H9 (cell line): ENCODE measurements at regions not wholly inside any gene's neighbourhood (a gene's known extent, or its start where the extent isn't known, plus 50 kb on each side); places are given as distances from the start of the nearest gene placed in this dataset.

Experiments used
- DNase-seq: peaks from one replicate; pipeline ENCODE4 v3.0.0-alpha.2; 2017
- H2AFZ ChIP-seq: one replicate; pipeline ENCODE4 v1.6.1; 2013; ENCODE audit warnings: mild to moderate bottlenecking, low read length, control low read depth, moderate library complexity
- H2AK5ac ChIP-seq: 2 replicates; pipeline ENCODE4 v1.6.1; 2013; ENCODE audit warnings: low read length, control low read depth, mixed read lengths; ENCODE audit not compliant: insufficient read length
- H2BK120ac ChIP-seq: one replicate; pipeline ENCODE4 v1.6.1; 2013; ENCODE audit warnings: low read depth, mild to moderate bottlenecking, low read length, control low read depth, inconsistent platforms; ENCODE audit not compliant: poor library complexity, severe bottlenecking
- H2BK12ac ChIP-seq: 2 replicates; pipeline ENCODE4 v1.6.1; 2013; ENCODE audit warnings: low read length, control low read depth, mixed read lengths, low read depth; ENCODE audit not compliant: insufficient read length
- H2BK15ac ChIP-seq: 2 replicates; pipeline ENCODE4 v1.6.1; 2013; ENCODE audit warnings: low read depth, low read length, control low read depth
- H2BK20ac ChIP-seq: one replicate; pipeline ENCODE4 v1.6.1; 2013; ENCODE audit warnings: low read depth, mild to moderate bottlenecking, low read length, control low read depth, inconsistent platforms; ENCODE audit not compliant: poor library complexity, severe bottlenecking
- H2BK5ac ChIP-seq: 2 replicates; pipeline ENCODE4 v1.6.1; 2013; ENCODE audit warnings: low read length, control low read depth, mixed read lengths; ENCODE audit not compliant: insufficient read length
- H3K14ac ChIP-seq: 2 replicates; pipeline ENCODE4 v1.6.1; 2013; ENCODE audit warnings: low read length, control low read depth; ENCODE audit not compliant: insufficient read depth
- H3K18ac ChIP-seq: 2 replicates; pipeline ENCODE4 v1.6.1; 2013; ENCODE audit warnings: low read depth, mild to moderate bottlenecking, mixed read lengths, low read length, control low read depth; ENCODE audit not compliant: insufficient read length
- H3K23ac ChIP-seq: 2 replicates; pipeline ENCODE4 v1.6.1; 2013; ENCODE audit warnings: low read length, control low read depth, mixed read lengths, low read depth; ENCODE audit not compliant: insufficient read length
- H3K23me2 ChIP-seq: 2 replicates; pipeline ENCODE4 v1.6.1; 2013; ENCODE audit warnings: low read depth, mild to moderate bottlenecking, mixed read lengths, low read length, control low read depth; ENCODE audit not compliant: insufficient read length, poor library complexity, severe bottlenecking
- H3K27ac ChIP-seq: 2 replicates; pipeline ENCODE4 v1.5.1; 2013; ENCODE audit warnings: low read length, control low read depth, mixed read lengths, low read depth; ENCODE audit not compliant: insufficient read length
- H3K27me3 ChIP-seq: 2 replicates; pipeline ENCODE4 v1.6.1; 2013; ENCODE audit warnings: low read length, control low read depth, inconsistent platforms; ENCODE audit not compliant: insufficient read depth
- H3K4ac ChIP-seq: 2 replicates; pipeline ENCODE4 v1.6.1; 2013; ENCODE audit warnings: low read depth, mild to moderate bottlenecking, control low read depth, inconsistent platforms, low read length, moderate library complexity
- H3K4me1 ChIP-seq: 2 replicates; pipeline ENCODE4 v1.6.1; 2013; ENCODE audit warnings: low read length, control low read depth, inconsistent platforms; ENCODE audit not compliant: insufficient read depth
- H3K4me2 ChIP-seq: 2 replicates; pipeline ENCODE4 v1.6.1; 2013; ENCODE audit warnings: low read length, control low read depth, mixed read lengths; ENCODE audit not compliant: insufficient read length, insufficient read depth
- H3K56ac ChIP-seq: 2 replicates; pipeline ENCODE4 v1.6.1; 2013; ENCODE audit warnings: low read depth, mild to moderate bottlenecking, mixed read lengths, low read length, control low read depth; ENCODE audit not compliant: insufficient read length
- H3K79me1 ChIP-seq: 2 replicates; pipeline ENCODE4 v1.6.1; 2013; ENCODE audit warnings: low read depth, mild to moderate bottlenecking, moderate library complexity, low read length, control low read depth, inconsistent platforms; ENCODE audit not compliant: insufficient read depth, poor library complexity, severe bottlenecking
- H3K79me2 ChIP-seq: 2 replicates; pipeline ENCODE4 v1.6.1; 2013; ENCODE audit warnings: low read length, control low read depth, inconsistent platforms; ENCODE audit not compliant: insufficient read depth
- H3K9ac ChIP-seq: 2 replicates; pipeline ENCODE4 v1.6.1; 2013; ENCODE audit warnings: low read length, control low read depth, mixed read lengths; ENCODE audit not compliant: insufficient read length; ENCODE audit errors: extremely low read depth
- H3K9me3 ChIP-seq: one replicate; pipeline ENCODE4 v1.6.1; 2013; ENCODE audit warnings: low read depth, low read length, inconsistent platforms; ENCODE audit not compliant: control insufficient read depth
- H3T11ph ChIP-seq: one replicate; pipeline ENCODE4 v1.6.1; 2013; ENCODE audit warnings: mild to moderate bottlenecking, low read length, control low read depth, inconsistent platforms
- H4K20me1 ChIP-seq: one replicate; pipeline ENCODE4 v1.6.1; 2013; ENCODE audit not compliant: control insufficient read depth, insufficient read length, insufficient read depth
- H4K5ac ChIP-seq: 2 replicates; pipeline ENCODE4 v1.6.1; 2013; ENCODE audit warnings: low read depth, mild to moderate bottlenecking, mixed read lengths, low read length, control low read depth; ENCODE audit not compliant: insufficient read length
- H4K8ac ChIP-seq: replicated peaks from 2 replicates; pipeline ENCODE4 v1.6.1; 2013; ENCODE audit warnings: low read length, control low read depth, mixed read lengths, low read depth; ENCODE audit not compliant: insufficient read length
- H4K91ac ChIP-seq: 2 replicates; pipeline ENCODE4 v1.6.1; 2013; ENCODE audit warnings: low read depth, mild to moderate bottlenecking, moderate library complexity, mixed read lengths, low read length, control low read depth; ENCODE audit not compliant: insufficient read length
- H3K27ac Mint-ChIP-seq, 3 experiments: 2 replicates in 2 of 3; 3 replicates in 1 of 3; pipeline ENCODE4 v1.8.0; 2020 to 2021; ENCODE audit warnings: mixed read lengths in 3 of 3, mild to moderate bottlenecking in 1 of 3, moderate library complexity in 1 of 3
- H3K27me3 Mint-ChIP-seq: 2 replicates; pipeline ENCODE4 v1.8.0; 2021; ENCODE audit warnings: low read depth, mild to moderate bottlenecking, moderate library complexity, mixed read lengths
- H3K36me3 Mint-ChIP-seq, 3 experiments: 2 replicates in 2 of 3; 3 replicates in 1 of 3; pipeline ENCODE4 v1.8.0; 2020 to 2021; ENCODE audit warnings: low read depth in 3 of 3, mixed read lengths in 3 of 3; ENCODE audit not compliant: insufficient read depth in 1 of 3
- H3K4me1 Mint-ChIP-seq, 2 experiments: 2 replicates each; pipeline ENCODE4 v1.8.0; 2020; ENCODE audit warnings: mixed read lengths in 2 of 2
- H3K4me3 Mint-ChIP-seq, 2 experiments: 2 replicates in 1 of 2; 3 replicates in 1 of 2; pipeline ENCODE4 v1.8.0; 2020 to 2021; ENCODE audit warnings: mild to moderate bottlenecking in 2 of 2, mixed read lengths in 2 of 2, moderate library complexity in 1 of 2
- H3K9me3 Mint-ChIP-seq, 2 experiments: 2 replicates in 1 of 2; 3 replicates in 1 of 2; pipeline ENCODE4 v1.8.0; 2020; ENCODE audit warnings: mild to moderate bottlenecking in 2 of 2, mixed read lengths in 2 of 2, moderate library complexity in 1 of 2
- WGBS: extraction: QIAGEN DNeasy Blood & Tissue Kit; methylation state at CpG from one replicate; pipeline ENCODE4 v1.1.7; 2013; ENCODE audit warnings: missing lambda C conversion rate, low lambda C conversion rate, mixed read lengths; ENCODE audit not compliant: insufficient read length; ENCODE audit errors: extremely low coverage; 5-methylcytosine and 5-hydroxymethylcytosine counted together
- TF ChIP-seq, protein P1 (sequence below): fragments of 200-600 bp; sonication (generic); conservative IDR thresholded peaks from 3 replicates; pipeline ENCODE4 v1.8.0; 2021; ENCODE audit warnings: antibody characterized with exemption, mild to moderate bottlenecking

DNA sequence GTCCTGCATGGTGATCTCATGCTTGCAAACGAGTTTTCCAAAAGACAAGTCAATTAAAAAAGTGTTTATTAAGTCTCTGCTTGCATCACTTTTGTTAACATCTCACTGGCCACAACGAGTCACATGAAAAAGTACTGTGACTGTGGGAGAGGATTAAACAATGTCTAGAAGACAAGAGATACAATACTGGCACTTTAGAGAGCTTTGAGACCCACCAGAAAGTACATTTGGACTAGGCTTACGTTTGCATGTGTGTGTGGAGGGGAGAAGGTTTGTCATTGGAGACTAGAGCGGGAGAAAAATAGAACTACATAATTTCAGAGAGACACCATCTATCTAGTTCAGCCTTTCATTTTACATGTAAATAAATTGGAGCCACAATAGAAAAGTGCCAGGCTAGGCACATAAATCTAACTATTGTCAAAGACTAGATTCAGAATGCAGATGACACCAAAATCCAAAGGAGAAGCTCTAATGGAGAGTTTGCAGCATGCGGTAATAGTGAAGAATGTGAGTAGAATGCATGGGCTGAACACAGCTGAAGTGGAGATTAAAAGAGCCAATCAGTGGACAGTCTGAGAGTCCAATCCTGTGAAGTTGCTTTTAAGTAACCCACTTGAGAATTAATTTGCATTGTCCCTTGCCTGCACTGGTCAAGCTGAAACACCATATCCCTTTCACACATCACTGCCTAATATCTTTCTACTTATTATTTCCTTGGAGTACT, 977.4 kb upstream of the FAT3 start:
- Mint-ChIP-seq H3K4me3 (no peak overlapping the region), H3K27me3 (no peaks in the 10 kb centered on the region)
- no peak overlapping the region for H3T11ph ChIP-seq

More for the DNA sequence above, 977.4 kb upstream of the FAT3 start:
- Histone ChIP-seq H3K14ac (no peak overlapping the region), H3K23me2 (no peaks in the 10 kb centered on the region), H3K79me1 (no peaks in the 10 kb centered on the region), H2BK120ac (no peak overlapping the region), H3K56ac (no peak overlapping the region), H4K20me1 (no peaks in the 10 kb centered on the region), H2AK5ac (no peak overlapping the region), H3K18ac (no peak overlapping the region), H4K91ac (no peak overlapping the region), H3K4me1 (no peaks in the 10 kb centered on the region), H2BK5ac (no peak overlapping the region), H2BK12ac (no peak overlapping the region), H3K9ac (no peak overlapping the region), H3K23ac (no peak overlapping the region), H4K8ac (no peak overlapping the region), H3K4ac (no peak overlapping the region), H3K27ac (no peak overlapping the region), H4K5ac (no peak overlapping the region), H3K9me3 (no peaks in the 10 kb centered on the region), H2AFZ (no peak overlapping the region), H2BK15ac (no peak overlapping the region), H3K79me2 (no peaks in the 10 kb centered on the region), H3K27me3 (no peaks in the 10 kb centered on the region), H2BK20ac (no peak overlapping the region), H3K4me2 (no peak overlapping the region)
- DNase-seq = no peak
- no peak overlapping the region for H3K27ac Mint-ChIP-seq
- TF ChIP-seq, protein P1, sequence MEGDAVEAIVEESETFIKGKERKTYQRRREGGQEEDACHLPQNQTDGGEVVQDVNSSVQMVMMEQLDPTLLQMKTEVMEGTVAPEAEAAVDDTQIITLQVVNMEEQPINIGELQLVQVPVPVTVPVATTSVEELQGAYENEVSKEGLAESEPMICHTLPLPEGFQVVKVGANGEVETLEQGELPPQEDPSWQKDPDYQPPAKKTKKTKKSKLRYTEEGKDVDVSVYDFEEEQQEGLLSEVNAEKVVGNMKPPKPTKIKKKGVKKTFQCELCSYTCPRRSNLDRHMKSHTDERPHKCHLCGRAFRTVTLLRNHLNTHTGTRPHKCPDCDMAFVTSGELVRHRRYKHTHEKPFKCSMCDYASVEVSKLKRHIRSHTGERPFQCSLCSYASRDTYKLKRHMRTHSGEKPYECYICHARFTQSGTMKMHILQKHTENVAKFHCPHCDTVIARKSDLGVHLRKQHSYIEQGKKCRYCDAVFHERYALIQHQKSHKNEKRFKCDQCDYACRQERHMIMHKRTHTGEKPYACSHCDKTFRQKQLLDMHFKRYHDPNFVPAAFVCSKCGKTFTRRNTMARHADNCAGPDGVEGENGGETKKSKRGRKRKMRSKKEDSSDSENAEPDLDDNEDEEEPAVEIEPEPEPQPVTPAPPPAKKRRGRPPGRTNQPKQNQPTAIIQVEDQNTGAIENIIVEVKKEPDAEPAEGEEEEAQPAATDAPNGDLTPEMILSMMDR = no peak
- H3K36me3 Mint-ChIP-seq = no peaks in the 10 kb centered on the region; a peak in 2 of 7 replicates
- peaks cover 5 to 6% of the 10 kb centered on the region in 2 experiments; a peak in 3 of 4 replicates for H3K4me1 Mint-ChIP-seq
- peaks cover 0 to 3% of the 10 kb centered on the region in 2 experiments; a peak in 3 of 5 replicates for H3K9me3 Mint-ChIP-seq
- no CpG with 5 or more reads among the region's 5 CpGs for whole genome bisulfite sequencing
